SK-N-SH (cell line): ENCODE measurements at regions not wholly inside any gene's neighbourhood (a gene's known extent, or its start where the extent isn't known, plus 50 kb on each side); places are given as distances from the start of the nearest gene placed in this dataset.

Experiments
- CTCF ChIA-PET: fragments of 300-600, 350-600 bp; formaldehyde crosslinking; extraction: SDS; loops from one replicate; lab custom pipeline; 2021; lab: Yijun Ruan, JAX
- POLR2A ChIA-PET: fragments of 350-600 bp; sonication (Branson Sonifier 250); formaldehyde crosslinking; extraction: SDS; loops from one replicate; lab custom pipeline; 2020; ENCODE audit warnings: antibody characterized with exemption, inconsistent platforms; lab: Yijun Ruan, JAX
- DNase-seq: peaks from one replicate; pipeline ENCODE4 v3.0.0; 2012
- H2AFZ ChIP-seq: fragments of 200-600 bp; sonication (generic); 2 replicates; pipeline ENCODE4 v1.8.1; 2016; ENCODE audit warnings: antibody characterized with exemption, mild to moderate bottlenecking, low read depth
- H3F3A ChIP-seq: fragments of 200-600 bp; sonication (generic); replicated peaks from 2 replicates; pipeline ENCODE3; 2016; ENCODE audit warnings: antibody characterized with exemption, mild to moderate bottlenecking; ENCODE audit not compliant: insufficient read depth
- H3K27ac ChIP-seq, 2 experiments: fragments of 200-500 bp in 1 of 2; fragments of 200-600 bp in 1 of 2; sonication (Bioruptor generic) in 1 of 2; sonication (generic), shearing (Covaris generic) in 1 of 2; 2 replicates each; pipeline versions ENCODE4 v1.5.1 to v1.6.1; 2014 to 2016; ENCODE audit warnings: low read depth in 2 of 2, inconsistent platforms in 1 of 2, low read length in 1 of 2, mild to moderate bottlenecking in 1 of 2, mixed read lengths in 1 of 2
- H3K27me3 ChIP-seq: fragments of 200-600 bp; sonication (generic), shearing (Covaris generic); 2 replicates; pipeline ENCODE4 v1.6.1; 2016; ENCODE audit warnings: mixed run types; ENCODE audit not compliant: insufficient read depth
- H3K36me3 ChIP-seq, 2 experiments: fragments of 200-500 bp in 1 of 2; fragments of 200-600 bp in 1 of 2; sonication (Bioruptor generic) in 1 of 2; sonication (generic) in 1 of 2; replicated peaks in 1 of 2; 2 replicates each; pipeline versions ENCODE3 to v1.5.1; 2014 to 2016; ENCODE audit warnings: low read length in 1 of 2, mild to moderate bottlenecking in 1 of 2; ENCODE audit not compliant: insufficient read depth in 2 of 2, control insufficient read depth in 1 of 2
- H3K4me1 ChIP-seq, 2 experiments: fragments of 200-500 bp in 1 of 2; fragments of 200-600 bp in 1 of 2; sonication (Bioruptor generic) in 1 of 2; sonication (generic), shearing (Covaris generic) in 1 of 2; 2 replicates each; pipeline versions ENCODE4 v1.5.1 to v1.6.1; 2014 to 2016; ENCODE audit warnings: low read depth in 1 of 2, low read length in 1 of 2, mixed run types in 1 of 2; ENCODE audit not compliant: insufficient read depth in 2 of 2, control insufficient read depth in 1 of 2
- H3K4me2 ChIP-seq: fragments of 200-600 bp; sonication (generic), shearing (Covaris generic); 2 replicates; pipeline ENCODE4 v1.6.1; 2017; ENCODE audit warnings: mixed run types
- H3K4me3 ChIP-seq, 2 experiments: fragments of 200-500 bp in 1 of 2; fragments of 200-600 bp in 1 of 2; sonication (Bioruptor generic) in 1 of 2; sonication (generic), shearing (Covaris generic) in 1 of 2; 2 replicates each; pipeline versions ENCODE4 v1.5.1 to v1.8.1; 2014 to 2016; ENCODE audit warnings: low read depth in 2 of 2, inconsistent platforms in 1 of 2, low read length in 1 of 2, mild to moderate bottlenecking in 1 of 2, mixed read lengths in 1 of 2, moderate library complexity in 1 of 2
- H3K79me2 ChIP-seq: fragments of 200-600 bp; sonication (generic); 2 replicates; pipeline ENCODE4 v1.8.1; 2017; ENCODE audit warnings: mild to moderate bottlenecking; ENCODE audit not compliant: insufficient read depth
- H3K9ac ChIP-seq: fragments of 200-600 bp; sonication (generic); 2 replicates; pipeline ENCODE4 v1.6.1; 2017; ENCODE audit warnings: mixed run types
- H3K9me2 ChIP-seq: fragments of 200-600 bp; sonication (generic); 2 replicates; pipeline ENCODE4 v1.6.1; 2017; ENCODE audit warnings: mixed run types
- H3K9me3 ChIP-seq: fragments of 200-600 bp; sonication (generic); 2 replicates; pipeline ENCODE4 v1.6.1; 2017; ENCODE audit warnings: mixed run types, mild to moderate bottlenecking, moderate library complexity
- H4K20me1 ChIP-seq: fragments of 200-600 bp; sonication (generic); 2 replicates; pipeline ENCODE4 v1.6.1; 2017; ENCODE audit warnings: mild to moderate bottlenecking, mixed run types; ENCODE audit not compliant: insufficient read depth
- CHD2 ChIP-seq: fragments of 150-350 bp; IDR thresholded peaks from 2 replicates; pipeline ENCODE4 v1.6.1; 2018; ENCODE audit warnings: low read length; ENCODE audit not compliant: partially characterized antibody
- EP300 ChIP-seq, 2 experiments: IDR thresholded peaks; 2 replicates each; pipeline versions ENCODE4 v1.4.0 to v1.6.1; 2012; ENCODE audit warnings: borderline replicate concordance in 1 of 2, low read depth in 1 of 2, low read length in 1 of 2
- EZH2phosphoT487 ChIP-seq: fragments of 200-600 bp; sonication (generic); IDR thresholded peaks from 2 replicates; pipeline ENCODE4 v1.6.1; 2017; ENCODE audit warnings: low read depth, mixed run types, mild to moderate bottlenecking, antibody characterized with exemption, moderate library complexity, borderline replicate concordance
- GATA2 ChIP-seq: sonication (generic); formaldehyde crosslinking; IDR thresholded peaks from 2 replicates; pipeline ENCODE4 v1.5.0; 2020; ENCODE audit warnings: mild to moderate bottlenecking, missing genetic modification reagents
- JUND ChIP-seq: IDR thresholded peaks from 2 replicates; pipeline ENCODE4 v1.4.0; 2012
- MEF2A ChIP-seq: IDR thresholded peaks from 2 replicates; pipeline ENCODE4 v1.4.0; 2012; ENCODE audit warnings: low read depth, borderline replicate concordance
- MXI1 ChIP-seq: IDR thresholded peaks from 2 replicates; pipeline ENCODE4 v1.6.1; 2012; ENCODE audit warnings: mild to moderate bottlenecking, low read depth, low read length, improper control_type of control experiment
- NFIC ChIP-seq: IDR thresholded peaks from 2 replicates; pipeline ENCODE4 v1.4.0; 2012; ENCODE audit warnings: borderline replicate concordance
- POLR2AphosphoS5 ChIP-seq: IDR thresholded peaks from 2 replicates; pipeline ENCODE4 v1.6.1; 2012; ENCODE audit warnings: low read depth, low read length
- RAD21 ChIP-seq: IDR thresholded peaks from 2 replicates; pipeline ENCODE4 v1.6.1; 2012; ENCODE audit warnings: mild to moderate bottlenecking, low read length
- RFX5 ChIP-seq: IDR thresholded peaks from 2 replicates; pipeline ENCODE4 v1.6.1; 2012; ENCODE audit warnings: mild to moderate bottlenecking, improper control_type of control experiment, low read length
- SIN3A ChIP-seq: IDR thresholded peaks from 2 replicates; pipeline ENCODE4 v1.6.1; 2012; ENCODE audit warnings: low read depth, mild to moderate bottlenecking, low read length, moderate library complexity, borderline replicate concordance
- TAF1 ChIP-seq: IDR thresholded peaks from 2 replicates; pipeline ENCODE4 v1.6.1; 2012; ENCODE audit warnings: low read depth, mild to moderate bottlenecking, low read length, moderate library complexity, borderline replicate concordance
- TCF12 ChIP-seq: IDR thresholded peaks from 2 replicates; pipeline ENCODE4 v1.4.0; 2012
- TEAD4 ChIP-seq: IDR thresholded peaks from 2 replicates; pipeline ENCODE4 v1.4.0; 2012; ENCODE audit warnings: mild to moderate bottlenecking, borderline replicate concordance; ENCODE audit not compliant: insufficient read depth
- YY1 ChIP-seq: IDR thresholded peaks from 2 replicates; pipeline ENCODE4 v1.4.0; 2012; ENCODE audit warnings: low read depth, mild to moderate bottlenecking
- WGBS: methylation state at CpG from one replicate; pipeline ENCODE4 v1.1.6; 2017; ENCODE audit warnings: low lambda C conversion rate; 5-methylcytosine and 5-hydroxymethylcytosine counted together
- TF ChIP-seq, protein P1 (sequence below): IDR thresholded peaks from 2 replicates; pipeline ENCODE4 v1.4.0; 2012; ENCODE audit warnings: low read depth, borderline replicate concordance
- TF ChIP-seq, protein P2 (sequence below): IDR thresholded peaks from 2 replicates; pipeline ENCODE4 v1.4.0; 2012; ENCODE audit warnings: low read depth, borderline replicate concordance

DNA sequence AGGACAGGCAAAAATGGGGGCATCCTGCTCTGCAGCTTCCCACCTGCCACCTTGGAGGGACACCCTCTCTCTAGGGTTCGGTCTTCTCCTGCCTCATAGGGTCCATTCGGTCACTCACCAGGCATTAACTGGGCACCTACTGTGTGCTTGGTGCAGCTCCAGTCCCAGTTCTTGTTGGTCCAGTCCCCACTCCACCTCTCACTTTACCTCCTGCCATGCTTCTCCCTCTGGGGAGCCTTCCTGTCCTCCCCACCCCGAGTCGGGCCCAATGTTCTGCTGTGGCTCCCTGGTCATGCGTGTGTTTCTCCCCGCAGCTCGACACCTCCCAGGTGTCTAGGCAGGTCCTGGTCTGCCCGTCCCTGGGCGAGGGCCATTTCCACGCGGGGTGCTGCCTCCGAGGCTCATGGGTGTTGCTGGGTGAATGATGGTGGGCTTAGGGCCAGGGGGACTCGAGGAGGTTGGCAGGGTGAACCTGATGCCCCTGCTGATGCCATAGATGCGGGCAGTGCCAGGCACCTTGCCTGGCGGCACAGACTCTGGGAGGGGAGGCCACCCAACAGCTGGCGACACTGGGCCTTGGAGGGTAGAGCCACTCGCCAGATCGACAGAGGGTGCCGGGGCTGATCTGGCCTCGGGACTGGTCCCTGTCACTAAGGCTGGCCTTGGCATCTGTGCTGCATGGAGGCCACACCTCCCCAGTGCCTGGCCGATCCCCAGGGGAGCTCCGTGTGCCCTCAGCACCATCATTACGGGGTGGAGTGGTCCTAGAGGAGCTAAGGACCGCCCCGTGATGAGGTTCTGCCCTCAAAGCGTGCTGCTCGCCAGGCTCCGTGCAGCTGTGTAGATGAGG is 66.0 kb upstream of the RNU6ATAC start:
- ChIA-PET CTCF (interaction anchor here (0.8 to 1.2 kb wide), 3 partner anchors 19 to 213 kb away, joined by 3 to 5 read pairs (median 3); no protein-coding TSS in a partner anchor), POLR2A (no interaction called here)
- Histone ChIP-seq H3K9me3 (no peaks in the 10 kb centered on the region), H3K27me3 (0 out of 2 replicates have a peak, but pooled peaks cover 9% of the 10 kb centered on the region), H4K20me1 (no peaks in the 10 kb centered on the region), H3K79me2 (no peaks in the 10 kb centered on the region), H3F3A (no peaks in the 10 kb centered on the region), H3K27ac (no peak overlapping the region), H3K4me3 (no peak overlapping the region), H3K36me3 (no peaks in the 10 kb centered on the region), H3K9ac (no peak overlapping the region), H3K9me2 (no peaks in the 10 kb centered on the region), H3K4me2 (no peak overlapping the region), H2AFZ (no peak overlapping the region), H3K4me1 (peaks cover 0 to 4% of the 10 kb centered on the region in 2 experiments; a peak in 1 of 4 replicates)
- no peak for DNase-seq
- 68% methylated on average over 13 of the region's 28 CpGs for WGBS
- TF ChIP-seq CHD2 (no peak), GATA2 (CRISPR knock-in tag) (no peak), YY1 (no peak), POLR2AphosphoS5 (no peak), JUND (no peak), MXI1 (no peak), TAF1 (no peak), SIN3A (no peak), TEAD4 (no peak)
- TF ChIP-seq, protein P1, sequence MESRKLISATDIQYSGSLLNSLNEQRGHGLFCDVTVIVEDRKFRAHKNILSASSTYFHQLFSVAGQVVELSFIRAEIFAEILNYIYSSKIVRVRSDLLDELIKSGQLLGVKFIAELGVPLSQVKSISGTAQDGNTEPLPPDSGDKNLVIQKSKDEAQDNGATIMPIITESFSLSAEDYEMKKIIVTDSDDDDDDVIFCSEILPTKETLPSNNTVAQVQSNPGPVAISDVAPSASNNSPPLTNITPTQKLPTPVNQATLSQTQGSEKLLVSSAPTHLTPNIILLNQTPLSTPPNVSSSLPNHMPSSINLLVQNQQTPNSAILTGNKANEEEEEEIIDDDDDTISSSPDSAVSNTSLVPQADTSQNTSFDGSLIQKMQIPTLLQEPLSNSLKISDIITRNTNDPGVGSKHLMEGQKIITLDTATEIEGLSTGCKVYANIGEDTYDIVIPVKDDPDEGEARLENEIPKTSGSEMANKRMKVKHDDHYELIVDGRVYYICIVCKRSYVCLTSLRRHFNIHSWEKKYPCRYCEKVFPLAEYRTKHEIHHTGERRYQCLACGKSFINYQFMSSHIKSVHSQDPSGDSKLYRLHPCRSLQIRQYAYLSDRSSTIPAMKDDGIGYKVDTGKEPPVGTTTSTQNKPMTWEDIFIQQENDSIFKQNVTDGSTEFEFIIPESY = no peak
- TF ChIP-seq, protein P2, sequence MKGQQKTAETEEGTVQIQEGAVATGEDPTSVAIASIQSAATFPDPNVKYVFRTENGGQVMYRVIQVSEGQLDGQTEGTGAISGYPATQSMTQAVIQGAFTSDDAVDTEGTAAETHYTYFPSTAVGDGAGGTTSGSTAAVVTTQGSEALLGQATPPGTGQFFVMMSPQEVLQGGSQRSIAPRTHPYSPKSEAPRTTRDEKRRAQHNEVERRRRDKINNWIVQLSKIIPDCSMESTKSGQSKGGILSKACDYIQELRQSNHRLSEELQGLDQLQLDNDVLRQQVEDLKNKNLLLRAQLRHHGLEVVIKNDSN = no peak
- TF ChIP-seq, all 33 proteins: peak for 0

DNA sequence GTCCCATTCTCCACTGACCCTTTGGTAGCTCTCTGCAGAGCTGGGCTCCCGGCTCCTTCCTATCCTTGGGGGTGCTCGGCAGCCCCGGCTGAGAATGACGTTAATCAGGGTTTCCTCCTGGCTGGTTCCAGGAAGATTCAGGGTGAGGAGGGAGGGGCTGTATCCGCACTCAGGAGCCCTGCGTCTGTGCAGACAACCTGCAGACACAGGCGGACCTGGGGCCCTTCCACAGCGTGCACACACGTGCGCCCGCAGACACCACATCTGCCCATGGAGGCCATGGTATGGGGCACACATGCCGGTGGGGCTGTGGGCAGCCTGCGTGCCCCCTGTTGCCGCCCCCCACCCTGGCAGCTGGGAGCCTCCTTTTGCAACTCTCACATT is 66.6 kb upstream of the RNU6ATAC start:
- POLR2A ChIA-PET = no interaction called here
- Histone ChIP-seq H3K27me3 (0 out of 2 replicates have a peak, but pooled peaks cover 3% of the 10 kb centered on the region), H3K4me3 (no peak overlapping the region), H3F3A (no peaks in the 10 kb centered on the region), H3K9me2 (no peaks in the 10 kb centered on the region)
- 55% methylated on average over 2 of the region's 14 CpGs for WGBS
- no peak for TF ChIP-seq RAD21
- TF ChIP-seq EZH2phosphoT487 = no peak
- no peak for TF ChIP-seq TCF12
- no peak for TF ChIP-seq EP300 (IDR thresholded peaks at IDR 0.05; ENCODE audit: borderline replicate concordance in 1 of 2, low read depth in 1 of 2, low read length in 1 of 2)
- TF ChIP-seq MEF2A = no peak
- no peak for TF ChIP-seq GATA2 (CRISPR knock-in tag)
- no peak for TF ChIP-seq NFIC
- no peak for TF ChIP-seq RFX5
- TF ChIP-seq, all 33 proteins: peak for 0
- DNase-seq = no peak
- no peaks in the 10 kb centered on the region for H4K20me1 ChIP-seq
- no peak overlapping the region for H3K9ac ChIP-seq
- H3K79me2 ChIP-seq = no peaks in the 10 kb centered on the region
- H2AFZ ChIP-seq = no peak overlapping the region
- no peaks in the 10 kb centered on the region for H3K36me3 ChIP-seq
- CTCF ChIA-PET = interaction anchor here (1.0 kb wide), 1 partner anchor 27 kb away, joined by 3 read pairs; no protein-coding TSS in a partner anchor
- H3K27ac ChIP-seq = no peak overlapping the region
- H3K9me3 ChIP-seq = no peaks in the 10 kb centered on the region
- peaks cover 0 to 9% of the 10 kb centered on the region in 2 experiments; a peak in 1 of 4 replicates for H3K4me1 ChIP-seq
- H3K4me2 ChIP-seq = no peak overlapping the region
